Testis (tissue), 2 donors: ENCODE measurements at regions not wholly inside any gene's neighbourhood (a gene's known extent, or its start where the extent isn't known, plus 50 kb on each side); places are given as distances from the start of the nearest gene placed in this dataset.

Experiments
- DNase-seq: peaks from one replicate; pipeline ENCODE4 v3.0.0-alpha.2; 2019
- H3K27ac ChIP-seq, 2 donors: fragments of 200-600 bp; sonication (generic); one replicate each; pipeline ENCODE4 v1.5.1; 2019
- H3K27me3 ChIP-seq: fragments of 200-600 bp; sonication (generic); one replicate; pipeline ENCODE4 v1.5.1; 2019
- H3K36me3 ChIP-seq: fragments of 200-600 bp; sonication (generic); one replicate; pipeline ENCODE4 v1.5.1; 2017; ENCODE audit warnings: low read depth; ENCODE audit errors: missing control alignments
- H3K4me1 ChIP-seq: fragments of 200-600 bp; sonication (generic); one replicate; pipeline ENCODE4 v1.5.1; 2019
- H3K4me3 ChIP-seq, 2 donors: fragments of 200-600 bp; sonication (generic); one replicate each; pipeline ENCODE4 v1.5.1; 2017 to 2019
- H3K9me3 ChIP-seq: fragments of 200-600 bp; sonication (generic); one replicate; pipeline ENCODE4 v1.5.1; 2017
- POLR2A ChIP-seq: fragments of 450-650 bp; IDR thresholded peaks from one replicate; pipeline ENCODE4 v1.6.1; 2017; ENCODE audit warnings: antibody characterized with exemption, mild to moderate bottlenecking, moderate library complexity
- WGBS, 2 donors: methylation state at CpG; one replicate each; pipeline ENCODE4 v1.1.5; 2018; 5-methylcytosine and 5-hydroxymethylcytosine counted together
- intact Hi-C: fragments of 100-400 bp; cut with DNase I; formaldehyde crosslinking; loops from one replicate; pipeline ENCODE4 v1.15.1; 2023; ENCODE audit warnings: low total_unique reads
- TF ChIP-seq, protein P1 (sequence below), 3 experiments: fragments of 450-650 bp in 2 of 3; fragments of 200-600 bp in 1 of 3; sonication (generic) in 1 of 3; IDR thresholded peaks; one replicate each; pipeline ENCODE4 v1.5.1; 2016 to 2019; ENCODE audit warnings: antibody characterized with exemption in 3 of 3, mild to moderate bottlenecking in 2 of 3, moderate library complexity in 1 of 3

DNA sequence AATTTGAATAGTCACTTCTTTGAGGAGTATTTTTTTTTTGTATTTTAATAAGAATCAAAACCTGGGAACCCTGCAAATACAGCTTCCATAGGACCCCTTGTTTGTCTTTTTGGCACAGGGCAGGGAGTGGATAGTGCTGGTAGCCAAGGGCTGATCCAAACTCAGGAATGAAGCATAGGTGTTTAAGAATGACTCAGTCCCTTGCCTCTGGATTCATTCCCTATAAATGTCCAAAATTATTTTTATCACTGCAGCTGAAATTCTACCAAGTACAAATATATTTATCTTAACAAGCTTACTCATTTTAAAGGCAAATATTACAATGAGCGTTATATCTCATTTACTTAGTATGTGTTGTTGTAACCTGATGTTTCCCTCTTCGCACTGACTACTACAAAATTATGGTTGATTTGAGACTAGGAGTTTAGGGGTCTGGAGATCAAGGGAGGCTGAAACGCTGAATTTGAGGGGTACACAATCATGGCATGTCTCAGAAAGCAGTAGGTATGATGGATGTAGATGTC is 278.6 kb upstream of the LYPLAL1 start:
- intact Hi-C loops = no loop called here
- DNase-seq = no peak
- TF ChIP-seq POLR2A = no peak
- TF ChIP-seq, protein P1, sequence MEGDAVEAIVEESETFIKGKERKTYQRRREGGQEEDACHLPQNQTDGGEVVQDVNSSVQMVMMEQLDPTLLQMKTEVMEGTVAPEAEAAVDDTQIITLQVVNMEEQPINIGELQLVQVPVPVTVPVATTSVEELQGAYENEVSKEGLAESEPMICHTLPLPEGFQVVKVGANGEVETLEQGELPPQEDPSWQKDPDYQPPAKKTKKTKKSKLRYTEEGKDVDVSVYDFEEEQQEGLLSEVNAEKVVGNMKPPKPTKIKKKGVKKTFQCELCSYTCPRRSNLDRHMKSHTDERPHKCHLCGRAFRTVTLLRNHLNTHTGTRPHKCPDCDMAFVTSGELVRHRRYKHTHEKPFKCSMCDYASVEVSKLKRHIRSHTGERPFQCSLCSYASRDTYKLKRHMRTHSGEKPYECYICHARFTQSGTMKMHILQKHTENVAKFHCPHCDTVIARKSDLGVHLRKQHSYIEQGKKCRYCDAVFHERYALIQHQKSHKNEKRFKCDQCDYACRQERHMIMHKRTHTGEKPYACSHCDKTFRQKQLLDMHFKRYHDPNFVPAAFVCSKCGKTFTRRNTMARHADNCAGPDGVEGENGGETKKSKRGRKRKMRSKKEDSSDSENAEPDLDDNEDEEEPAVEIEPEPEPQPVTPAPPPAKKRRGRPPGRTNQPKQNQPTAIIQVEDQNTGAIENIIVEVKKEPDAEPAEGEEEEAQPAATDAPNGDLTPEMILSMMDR (IDR thresholded peaks at IDR 0.05) = no peak
- Histone ChIP-seq H3K27ac (no peak overlapping the region), H3K9me3 (no peaks in the 10 kb centered on the region), H3K4me1 (no peaks in the 10 kb centered on the region), H3K36me3 (no peaks in the 10 kb centered on the region), H3K27me3 (no peaks in the 10 kb centered on the region), H3K4me3 (no peak overlapping the region)
- WGBS, 2 donors = 95 to 96% methylated on average over 3 of the region's 3 CpGs

DNA sequence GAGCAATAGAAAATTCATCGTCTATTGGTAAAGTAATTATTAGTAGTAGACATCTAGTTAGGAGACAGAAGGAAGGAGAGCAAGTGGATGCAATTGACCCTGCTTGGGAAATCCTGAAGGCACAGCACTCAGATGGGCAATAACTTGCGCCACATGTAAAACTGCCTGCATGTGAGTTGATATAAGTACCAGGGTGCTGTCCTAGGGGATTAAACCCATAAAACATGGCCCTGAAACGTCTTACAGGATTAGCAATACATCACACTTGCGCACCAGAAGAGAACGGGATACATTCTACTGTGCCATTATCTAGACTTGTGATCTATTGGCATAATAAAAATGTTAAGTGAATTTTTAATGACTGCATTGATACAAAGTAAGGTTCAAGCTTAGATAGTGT is 277.5 kb upstream of the LYPLAL1 start:
- H3K4me1 ChIP-seq = no peaks in the 10 kb centered on the region
- intact Hi-C loops = no loop called here
- no peaks in the 10 kb centered on the region for H3K27me3 ChIP-seq
- 84 to 85% methylated on average over 5 of the region's 5 CpGs for WGBS, 2 donors
- TF ChIP-seq, protein P1 (IDR thresholded peaks at IDR 0.05) = no peak
- no peak for TF ChIP-seq POLR2A
- no peak overlapping the region for H3K4me3 ChIP-seq
- DNase-seq = no peak
- no peaks in the 10 kb centered on the region for H3K9me3 ChIP-seq
- H3K27ac ChIP-seq = no peak overlapping the region
- no peaks in the 10 kb centered on the region for H3K36me3 ChIP-seq

DNA sequence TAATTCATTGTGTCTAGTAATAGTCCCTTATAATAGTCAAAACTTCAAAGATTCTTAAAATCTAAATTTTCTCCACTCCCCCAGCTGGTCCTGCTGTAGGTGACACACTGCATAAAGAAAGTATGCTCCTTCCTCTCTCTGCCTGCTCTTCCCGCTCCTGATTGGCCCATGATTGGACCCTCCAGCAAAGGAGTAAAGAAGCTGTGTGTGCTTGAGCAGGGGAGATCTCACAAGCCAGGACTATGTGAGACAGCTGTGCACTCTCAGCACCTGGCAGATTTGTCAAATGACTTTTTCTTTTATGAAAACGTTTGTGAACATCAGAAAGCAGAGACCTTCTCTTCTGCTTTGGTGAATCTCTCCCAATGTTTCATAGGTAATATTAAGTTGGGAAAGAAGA is 274.8 kb upstream of the LYPLAL1 start:
- Histone ChIP-seq H3K36me3 (no peaks in the 10 kb centered on the region), H3K27ac (no peak overlapping the region), H3K4me1 (no peaks in the 10 kb centered on the region), H3K4me3 (no peak overlapping the region), H3K27me3 (no peaks in the 10 kb centered on the region), H3K9me3 (no peaks in the 10 kb centered on the region)
- intact Hi-C loops = no loop called here
- no peak for DNase-seq
- WGBS, 2 donors = 52 to 60% methylated on average over 2 of the region's 2 CpGs
- TF ChIP-seq POLR2A = no peak

DNA sequence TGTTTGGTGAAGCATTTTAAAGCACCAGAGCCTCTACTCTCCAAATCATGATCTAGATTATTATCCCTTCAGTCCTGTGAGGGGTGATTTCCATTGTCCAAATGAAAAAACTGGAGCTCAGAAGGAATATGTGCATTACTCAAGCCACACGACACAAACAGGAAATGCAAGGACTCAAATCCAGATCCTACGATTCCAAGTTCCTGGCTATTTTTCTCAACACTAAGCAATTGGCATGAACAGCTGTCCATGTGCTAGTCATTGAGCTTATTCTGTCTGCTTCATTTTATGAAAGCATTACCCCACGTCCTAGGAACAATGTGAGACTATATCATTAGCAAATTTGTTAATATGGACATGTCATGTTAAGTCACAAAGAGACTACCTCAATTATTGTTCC is 273.1 kb upstream of the LYPLAL1 start:
- H3K27ac ChIP-seq = no peak overlapping the region
- H3K4me3 ChIP-seq = no peak overlapping the region
- H3K36me3 ChIP-seq = no peaks in the 10 kb centered on the region
- intact Hi-C loops = no loop called here
- DNase-seq = no peak
- no peak for TF ChIP-seq POLR2A
- TF ChIP-seq, protein P1 (IDR thresholded peaks at IDR 0.05) = no peak
- H3K27me3 ChIP-seq = no peaks in the 10 kb centered on the region
- no peaks in the 10 kb centered on the region for H3K4me1 ChIP-seq
- WGBS, 2 donors = 78 to 85% methylated on average over 3 of the region's 3 CpGs
- H3K9me3 ChIP-seq = no peaks in the 10 kb centered on the region

GRCh38 chr1:218904416-218904815 is 269.3 kb upstream of the LYPLAL1 start:
- WGBS, 2 donors = 59 to 70% methylated on average over 1 of the region's 1 CpG
- H3K27ac ChIP-seq = no peak overlapping the region
- TF ChIP-seq, protein P1 (IDR thresholded peaks at IDR 0.05) = no peak
- TF ChIP-seq POLR2A = no peak
- intact Hi-C loops = no loop called here
- H3K4me1 ChIP-seq = no peaks in the 10 kb centered on the region
- DNase-seq = no peak
- H3K36me3 ChIP-seq = no peaks in the 10 kb centered on the region
- H3K9me3 ChIP-seq = no peaks in the 10 kb centered on the region
- no peaks in the 10 kb centered on the region for H3K27me3 ChIP-seq
- H3K4me3 ChIP-seq = no peak overlapping the region
